GM23248 (cell line): ENCODE measurements at regions not wholly inside any gene's neighbourhood (a gene's known extent, or its start where the extent isn't known, plus 50 kb on each side); places are given as distances from the start of the nearest gene placed in this dataset.

ENCODE experiments used
- EZH2 ChIP-seq: fragments of 200-600 bp; sonication (generic); IDR thresholded peaks from 2 replicates; pipeline ENCODE4 v1.6.1; 2018; ENCODE audit warnings: antibody characterized with exemption, mild to moderate bottlenecking; ENCODE audit not compliant: insufficient read depth, poor library complexity, severe bottlenecking
- EZH2phosphoT487 ChIP-seq: fragments of 200-600 bp; sonication (generic); IDR thresholded peaks from 2 replicates; pipeline ENCODE4 v1.6.1; 2018; ENCODE audit warnings: antibody characterized with exemption, moderate library complexity, mild to moderate bottlenecking, low read depth; ENCODE audit not compliant: insufficient read depth

GRCh38 chrX:122512561-122513072 lies 671.5 kb upstream of the GRIA3 start:
- TF ChIP-seq EZH2: no peak
- TF ChIP-seq EZH2phosphoT487: no peak
